GM12874 (cell line): ENCODE measurements at regions not wholly inside any gene's neighbourhood (a gene's known extent, or its start where the extent isn't known, plus 50 kb on each side); places are given as distances from the start of the nearest gene placed in this dataset.

Experiments
- CTCF ChIP-seq: IDR thresholded peaks from 2 replicates; pipeline ENCODE4 v1.5.1; 2011; ENCODE audit warnings: low read depth, mild to moderate bottlenecking, control low read depth, low read length, moderate library complexity; ENCODE audit not compliant: insufficient read depth

GRCh38 chr1:195472291-195472690 is 1135.9 kb downstream of the KCNT2 start:
- no peak for TF ChIP-seq CTCF

DNA sequence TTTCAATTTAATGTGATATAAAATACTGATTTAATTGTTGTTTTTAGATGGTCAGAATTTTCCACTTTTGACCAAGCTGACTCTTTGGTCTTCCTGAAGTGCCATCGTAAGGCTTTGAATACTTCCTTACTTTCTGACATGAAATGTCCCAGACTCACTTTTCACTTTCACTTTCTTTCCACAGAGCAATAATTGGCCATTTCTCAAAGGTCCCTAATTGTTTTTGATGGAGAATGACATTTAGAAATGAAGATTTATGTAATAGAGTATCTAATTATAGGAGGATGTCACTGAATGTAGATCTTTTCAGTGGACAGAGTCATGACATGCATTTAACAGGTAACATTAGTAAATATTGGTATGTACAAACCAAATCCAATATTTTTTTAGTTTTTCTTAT is 1141.6 kb downstream of the KCNT2 start:
- TF ChIP-seq CTCF: no peak

GRCh38 chr1:195462646-195463045 is 1145.6 kb downstream of the KCNT2 start:
- no peak for TF ChIP-seq CTCF

DNA sequence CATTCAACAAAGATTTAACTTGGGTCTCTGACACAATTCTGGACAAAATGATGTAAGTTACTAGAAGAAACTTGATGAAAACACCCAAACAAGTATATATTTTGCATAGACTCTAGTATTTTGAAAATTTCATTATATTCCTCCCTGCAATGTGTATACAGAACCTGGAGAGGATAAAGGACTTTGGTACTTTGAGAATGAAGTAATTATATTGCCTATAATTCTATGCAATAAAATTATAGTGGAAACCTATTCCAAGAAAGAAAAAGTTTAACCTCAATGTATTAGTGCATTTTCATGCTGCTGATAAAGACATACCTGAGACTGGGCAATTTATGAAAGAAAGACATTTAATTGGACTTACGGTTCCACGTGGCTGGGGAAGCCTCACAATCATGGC is 1146.1 kb downstream of the KCNT2 start:
- TF ChIP-seq CTCF: no peak

- no peak for TF ChIP-seq CTCF
Observed at GRCh38 chr1:195458365-195458764, 1149.9 kb downstream of the KCNT2 start.

DNA sequence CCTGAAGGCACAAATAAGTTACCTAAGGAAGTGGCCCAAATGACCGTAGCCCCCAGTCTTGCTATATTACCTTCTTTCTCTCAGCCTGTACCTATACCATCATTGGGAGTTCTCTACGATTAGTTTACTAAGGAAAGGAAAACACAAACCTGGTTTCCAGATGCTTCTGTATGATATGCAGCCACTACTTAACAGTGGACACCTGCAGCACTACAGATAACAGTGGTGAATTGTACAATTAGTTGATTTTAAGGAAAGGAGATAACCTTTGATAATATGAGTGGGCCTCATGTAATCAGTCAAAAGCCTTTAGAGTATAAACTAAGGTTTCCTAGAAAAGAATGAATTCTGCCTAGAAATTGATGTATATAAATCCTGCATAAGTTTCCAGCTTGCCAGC is 1157.4 kb downstream of the KCNT2 start:
- TF ChIP-seq CTCF: no peak

- TF ChIP-seq CTCF: no peak
Observed at GRCh38 chr1:195439661-195440060, 1168.6 kb downstream of the KCNT2 start.
